ENCODE measurements at regions not wholly inside any gene's neighbourhood (a gene's known extent, or its start where the extent isn't known, plus 50 kb on each side); places are given as distances from the start of the nearest gene placed in this dataset.
"Not testable (repeated sequence)": the region's sequence is repeated elsewhere in the genome, so short reads cannot be mapped to it uniquely, and the experiment has no call there.

DNA sequence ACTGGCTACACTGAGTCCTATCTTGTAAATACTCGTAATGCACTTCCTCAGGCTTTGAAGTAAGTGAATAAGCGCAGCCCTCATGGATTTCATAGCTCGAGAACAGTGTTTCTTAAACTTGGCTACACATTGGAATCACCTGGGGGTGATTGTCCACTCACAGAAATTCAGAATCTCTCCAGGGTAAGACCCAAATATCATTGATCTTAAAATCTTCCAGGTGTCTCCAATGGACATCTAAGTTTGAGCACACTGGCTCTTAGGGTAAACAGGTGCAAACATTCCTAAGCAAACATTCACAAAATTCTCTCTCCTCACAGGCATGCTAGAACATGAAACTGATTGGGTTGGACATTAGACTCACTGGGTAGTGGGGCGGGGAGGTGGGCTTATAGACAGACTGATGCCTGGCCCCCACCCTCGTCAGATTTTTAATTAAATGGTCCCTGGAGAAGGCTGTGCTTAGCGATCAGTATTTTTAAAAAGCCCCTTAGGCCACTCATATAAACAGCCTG is 279.7 kb upstream of the TBL1XR1 start:
- DNase-seq (ENCODE audit: low read depth) = no peak

DNA sequence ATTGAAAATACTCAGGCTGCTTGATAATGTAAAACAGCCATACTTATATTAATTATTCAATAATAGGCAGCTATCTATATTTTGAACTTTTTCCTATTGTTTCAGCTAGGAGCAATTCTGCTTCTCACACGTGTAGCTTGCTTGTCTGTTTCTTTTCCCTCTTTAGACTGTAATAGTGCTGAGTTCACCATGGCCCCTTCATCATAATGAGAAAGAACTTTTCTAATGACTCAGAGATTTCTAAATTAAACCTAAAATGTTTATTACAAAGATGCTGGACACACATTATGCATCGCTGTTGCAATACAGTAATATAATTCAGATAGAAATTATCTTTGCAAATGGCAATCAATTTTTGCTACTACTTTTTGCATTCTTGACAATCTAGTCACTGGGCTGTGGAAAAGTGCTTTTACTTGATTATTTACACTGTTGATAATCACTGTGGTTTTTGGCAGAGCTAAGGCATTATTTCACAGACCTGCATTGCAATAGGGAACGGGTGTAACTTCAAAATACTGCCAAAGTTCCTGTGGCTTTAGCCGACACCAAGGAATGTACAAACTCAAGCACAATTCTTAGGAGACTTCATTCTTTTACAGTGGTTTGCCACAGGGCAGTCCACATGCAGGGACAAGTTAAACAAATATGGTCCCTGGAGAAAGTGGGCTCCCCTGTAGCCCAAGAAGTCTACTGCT is 281.0 kb upstream of the TBL1XR1 start:
- DNase-seq (ENCODE audit: low read depth) = no peak

DNA sequence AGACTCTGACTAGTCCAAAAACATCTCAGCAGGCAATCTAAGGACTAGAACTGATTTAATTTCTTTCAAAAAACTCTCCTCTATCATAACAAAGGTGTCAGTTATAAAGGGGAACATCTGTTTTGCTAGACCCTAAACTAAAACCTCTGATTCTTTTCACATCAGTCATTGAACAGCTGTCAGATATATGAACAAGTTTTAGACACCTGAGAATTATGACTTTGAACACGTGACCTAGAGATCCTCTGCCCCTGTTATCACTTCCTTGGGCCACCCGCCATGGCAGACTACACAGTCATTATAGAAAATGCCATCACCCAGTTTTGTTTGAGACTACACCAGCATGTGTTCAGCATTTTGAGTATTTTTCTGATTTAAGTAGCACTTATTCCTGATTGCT is 282.3 kb upstream of the TBL1XR1 start:
- no peak for DNase-seq (ENCODE audit: low read depth)

- DNase-seq (ENCODE audit: low read depth) = no peak
These were observed 284.0 kb upstream of the TBL1XR1 start for GRCh38 chr3:177481329-177481728.

DNA sequence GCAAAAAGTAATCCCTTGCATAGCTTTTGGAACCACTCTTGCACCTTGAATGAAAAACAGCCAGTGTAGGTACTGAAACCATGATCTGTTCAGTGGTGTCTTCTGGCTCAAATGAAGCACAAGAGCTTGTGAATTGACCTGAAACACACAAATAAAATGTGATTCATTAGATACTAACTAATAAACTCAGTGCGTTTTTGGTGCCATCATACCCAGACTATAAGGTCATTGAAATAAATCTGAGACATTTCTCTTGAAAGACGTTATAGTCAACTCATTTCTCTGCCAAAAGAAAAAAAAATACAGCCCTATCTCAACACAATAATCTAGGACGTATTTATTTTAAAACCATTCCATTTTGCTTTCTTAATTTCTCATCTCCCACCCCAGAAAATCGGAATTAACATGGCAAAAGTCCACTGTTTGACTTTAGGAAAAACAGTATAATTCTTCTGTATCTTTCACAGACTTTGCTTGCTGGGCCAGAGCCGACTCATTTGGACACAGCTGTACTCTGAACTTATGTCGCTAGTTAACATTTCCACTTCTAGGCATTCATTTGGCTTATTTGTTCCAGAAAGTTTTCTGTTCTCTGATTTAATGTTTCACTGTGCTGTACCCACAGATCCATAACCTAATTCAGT is 284.9 kb upstream of the TBL1XR1 start:
- DNase-seq (ENCODE audit: low read depth) = no peak

DNA sequence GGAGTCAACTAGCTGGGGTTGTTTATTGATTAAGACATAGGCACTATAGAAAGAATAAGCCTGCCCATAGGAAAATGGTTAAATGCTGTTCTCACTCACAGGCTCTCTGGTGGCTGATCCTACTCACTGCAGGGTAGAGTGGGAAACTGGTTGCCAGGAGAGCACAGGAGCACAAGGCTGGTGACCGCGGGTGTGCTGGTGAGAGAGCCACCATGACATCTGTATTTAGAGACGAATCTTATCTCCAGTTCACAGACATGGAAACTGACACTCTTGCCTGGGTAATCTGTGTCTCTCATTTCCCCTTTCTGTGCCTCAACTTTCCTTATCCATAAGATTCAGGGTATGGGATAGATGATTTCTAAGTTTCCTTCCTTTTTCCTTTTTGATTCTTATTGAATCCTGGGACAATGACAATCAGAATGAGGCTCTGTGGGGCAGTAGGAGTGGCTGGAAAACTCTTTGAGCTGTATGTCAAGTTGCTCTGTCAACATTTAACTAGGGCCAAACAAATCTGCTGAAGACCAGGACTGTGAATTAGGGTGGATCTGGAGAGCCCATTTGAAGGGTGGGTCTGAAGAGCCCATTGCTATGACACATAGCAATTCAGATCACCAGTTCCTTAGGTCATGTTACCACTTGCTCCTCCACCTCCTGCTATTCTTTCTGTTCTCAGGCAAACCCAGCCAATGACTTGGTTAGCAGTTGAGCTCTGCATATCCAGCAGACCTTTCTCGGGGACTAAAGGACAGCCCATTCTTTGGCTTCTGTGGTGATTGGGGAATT is 286.1 kb upstream of the TBL1XR1 start:
- DNase-seq (ENCODE audit: low read depth) = no peak

- no peak for DNase-seq (ENCODE audit: low read depth)
These were observed 286.9 kb upstream of the TBL1XR1 start for GRCh38 chr3:177484206-177484605.

DNA sequence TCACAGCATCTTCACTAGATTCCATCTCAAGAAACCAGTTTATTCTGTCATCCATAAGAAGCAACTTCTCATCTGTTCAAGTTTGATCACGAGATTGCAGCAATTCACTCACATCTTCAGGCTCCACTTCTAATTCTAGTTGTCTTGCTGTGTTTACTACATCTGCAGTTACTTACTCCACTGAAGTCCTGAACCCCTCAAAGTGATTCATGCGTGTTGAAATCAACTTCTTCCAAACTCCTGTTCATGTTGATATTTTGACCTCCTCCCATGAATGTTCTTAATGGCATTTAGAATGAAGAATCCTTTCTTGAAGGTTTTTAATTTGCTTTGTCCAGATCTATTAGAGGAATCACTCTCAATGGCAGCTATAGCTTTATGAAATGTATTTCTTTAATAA is 287.6 kb upstream of the TBL1XR1 start:
- DNase-seq (ENCODE audit: low read depth) = no peak

- DNase-seq (ENCODE audit: low read depth) = no peak
These were observed 290.4 kb upstream of the TBL1XR1 start for GRCh38 chr3:177487635-177488186.

GRCh38 chr3:177488740-177489139 is 291.5 kb upstream of the TBL1XR1 start:
- no peak for DNase-seq (ENCODE audit: low read depth)

GRCh38 chr3:177490626-177491025 is 293.3 kb upstream of the TBL1XR1 start:
- no peak for DNase-seq (ENCODE audit: low read depth)

GRCh38 chr3:177491296-177492032 is 294.2 kb upstream of the TBL1XR1 start:
- DNase-seq (ENCODE audit: low read depth) = no peak

- DNase-seq (ENCODE audit: low read depth) = no peak
These were observed 295.8 kb upstream of the TBL1XR1 start for GRCh38 chr3:177493091-177493490.

- no peak for DNase-seq (ENCODE audit: low read depth)
These were observed 296.9 kb upstream of the TBL1XR1 start for GRCh38 chr3:177494216-177494615.

DNA sequence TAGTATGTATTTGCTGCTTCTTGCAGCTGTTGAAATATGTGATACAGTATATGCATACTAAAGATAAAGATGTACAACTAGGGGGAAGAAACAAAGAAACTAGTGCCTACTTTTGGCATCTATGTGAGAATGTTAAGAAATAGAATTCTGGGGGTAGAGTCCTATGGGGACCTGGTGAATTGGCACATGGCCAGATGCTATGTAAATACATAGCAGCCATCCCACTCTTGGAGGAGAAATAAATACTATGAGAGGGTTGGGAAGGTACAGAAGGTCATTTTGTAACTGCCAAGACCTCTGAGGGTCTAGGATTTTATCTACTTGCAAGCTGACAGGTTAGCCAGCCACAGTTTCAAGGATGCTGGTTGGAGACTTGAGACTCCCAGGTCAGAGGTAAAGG is 298.3 kb upstream of the TBL1XR1 start:
- no peak for DNase-seq (ENCODE audit: low read depth)

DNA sequence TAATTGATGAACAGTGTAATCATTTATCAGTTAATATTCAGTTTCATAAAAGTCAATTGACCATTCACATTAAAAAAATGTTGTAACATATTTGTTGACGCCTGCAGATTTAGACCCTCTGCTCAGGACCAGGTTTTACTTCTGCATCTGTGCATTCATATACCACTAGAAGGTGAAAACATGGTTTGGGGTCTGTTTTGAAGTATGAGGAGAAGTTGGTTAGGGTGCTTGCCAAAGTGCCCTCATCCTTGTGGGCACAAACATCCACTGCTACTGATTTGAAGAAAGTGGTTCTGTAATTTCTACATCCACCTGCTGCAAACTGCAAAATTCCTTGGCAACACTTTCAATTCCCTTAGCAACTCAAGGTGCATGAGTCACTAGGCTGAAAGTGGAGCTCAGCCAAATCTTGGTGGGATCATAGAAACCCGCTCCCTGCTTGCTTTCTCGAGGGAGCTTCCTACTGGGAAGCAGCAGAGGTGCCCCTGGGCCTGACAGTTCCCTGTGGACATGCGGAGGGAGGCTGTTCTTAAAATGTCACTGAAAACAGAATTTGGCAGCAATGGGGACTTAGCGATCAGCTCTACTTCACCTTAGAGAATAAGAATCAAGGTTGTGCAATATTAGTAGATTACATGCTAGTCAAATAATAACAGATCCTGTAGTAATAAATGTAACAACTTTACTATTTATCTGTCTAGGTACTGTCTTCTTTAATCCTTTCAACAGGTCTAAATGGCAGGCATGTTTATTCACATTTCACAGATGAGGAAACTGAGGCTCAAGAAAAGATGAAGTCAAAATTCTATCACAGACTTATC is 301.0 kb upstream of the TBL1XR1 start:
- no peak for DNase-seq (ENCODE audit: low read depth)

DNA sequence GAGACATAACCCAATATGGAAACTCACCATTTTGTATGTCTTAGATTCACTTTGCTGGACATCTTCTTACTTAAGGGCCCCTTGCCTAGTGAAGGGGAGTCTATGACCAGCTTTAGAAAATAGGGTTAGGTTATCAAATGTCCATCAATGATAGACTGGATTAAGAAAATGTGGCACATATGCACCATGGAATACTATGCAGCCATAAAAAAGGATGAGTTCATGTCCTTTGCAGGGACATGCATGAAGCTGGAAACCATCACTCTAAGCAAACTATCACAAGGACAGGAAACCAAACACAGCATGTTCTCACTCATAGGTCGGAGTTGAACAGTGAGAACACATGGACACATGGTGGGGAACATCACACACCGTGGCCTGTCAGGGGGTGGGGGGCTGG is 301.8 kb upstream of the TBL1XR1 start:
- not testable (repeated sequence) for DNase-seq (ENCODE audit: low read depth)

DNA sequence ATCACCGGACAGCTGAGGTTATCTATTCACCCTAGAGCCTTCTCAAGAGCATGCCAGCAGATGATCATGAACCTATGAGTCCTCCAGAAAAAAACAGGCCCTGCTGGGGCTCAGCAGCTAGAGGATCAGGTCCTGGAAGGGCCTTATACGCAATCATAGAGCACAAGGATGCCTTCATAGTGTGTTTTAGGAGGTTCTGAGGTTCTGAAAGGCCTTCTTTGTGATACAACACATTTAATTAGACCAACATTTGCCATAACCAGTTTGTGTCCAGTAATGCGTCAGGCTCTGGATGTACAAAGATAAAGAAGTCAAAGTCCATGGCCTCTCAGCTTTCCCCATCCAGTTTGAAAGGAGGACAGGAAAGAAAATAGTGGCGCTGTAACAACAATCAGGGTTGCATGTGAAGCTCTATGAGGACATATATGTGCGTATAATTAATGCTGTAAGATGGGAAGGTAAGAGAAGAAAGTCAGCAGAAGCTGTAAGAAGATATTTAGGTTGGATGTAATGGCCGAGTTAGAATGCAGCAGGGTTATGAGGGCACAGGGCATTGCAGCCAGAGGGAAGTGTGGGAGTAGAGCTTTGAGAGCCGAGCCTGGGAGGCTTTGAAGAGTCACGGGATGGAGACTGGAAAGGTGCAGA is 302.6 kb upstream of the TBL1XR1 start:
- DNase-seq (ENCODE audit: low read depth) = no peak

GRCh38 chr3:177510693-177511216 is 313.5 kb upstream of the TBL1XR1 start:
- no peak for DNase-seq (ENCODE audit: low read depth)
